GM12874 (cell line): ENCODE measurements at regions not wholly inside any gene's neighbourhood (a gene's known extent, or its start where the extent isn't known, plus 50 kb on each side); places are given as distances from the start of the nearest gene placed in this dataset.

ENCODE experiments used
- TF ChIP-seq, protein P1 (sequence below): IDR thresholded peaks from 2 replicates; pipeline ENCODE4 v1.5.1; 2011; ENCODE audit warnings: low read depth, mild to moderate bottlenecking, control low read depth, low read length, moderate library complexity; ENCODE audit not compliant: insufficient read depth

DNA sequence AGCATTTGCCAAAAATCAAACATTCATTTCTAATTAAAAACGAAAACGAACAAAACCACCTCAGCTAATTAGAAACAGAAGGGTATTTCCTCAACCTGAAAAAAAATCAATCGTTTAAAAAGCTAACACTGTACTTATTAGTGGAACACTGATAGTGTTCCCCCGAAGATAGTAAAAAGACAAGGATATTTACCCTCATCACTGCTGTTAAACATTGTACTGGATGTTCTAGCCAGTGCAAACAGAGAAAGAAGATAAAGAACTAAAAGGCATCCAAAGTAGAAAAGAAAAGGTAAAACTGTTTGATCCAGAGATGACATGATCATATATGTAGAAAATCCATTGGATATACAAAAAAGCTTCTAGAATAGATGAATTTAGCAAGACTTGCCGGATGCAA is 508.3 kb downstream of the DMRTA1 start:
- TF ChIP-seq, protein P1, sequence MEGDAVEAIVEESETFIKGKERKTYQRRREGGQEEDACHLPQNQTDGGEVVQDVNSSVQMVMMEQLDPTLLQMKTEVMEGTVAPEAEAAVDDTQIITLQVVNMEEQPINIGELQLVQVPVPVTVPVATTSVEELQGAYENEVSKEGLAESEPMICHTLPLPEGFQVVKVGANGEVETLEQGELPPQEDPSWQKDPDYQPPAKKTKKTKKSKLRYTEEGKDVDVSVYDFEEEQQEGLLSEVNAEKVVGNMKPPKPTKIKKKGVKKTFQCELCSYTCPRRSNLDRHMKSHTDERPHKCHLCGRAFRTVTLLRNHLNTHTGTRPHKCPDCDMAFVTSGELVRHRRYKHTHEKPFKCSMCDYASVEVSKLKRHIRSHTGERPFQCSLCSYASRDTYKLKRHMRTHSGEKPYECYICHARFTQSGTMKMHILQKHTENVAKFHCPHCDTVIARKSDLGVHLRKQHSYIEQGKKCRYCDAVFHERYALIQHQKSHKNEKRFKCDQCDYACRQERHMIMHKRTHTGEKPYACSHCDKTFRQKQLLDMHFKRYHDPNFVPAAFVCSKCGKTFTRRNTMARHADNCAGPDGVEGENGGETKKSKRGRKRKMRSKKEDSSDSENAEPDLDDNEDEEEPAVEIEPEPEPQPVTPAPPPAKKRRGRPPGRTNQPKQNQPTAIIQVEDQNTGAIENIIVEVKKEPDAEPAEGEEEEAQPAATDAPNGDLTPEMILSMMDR, result no peak

DNA sequence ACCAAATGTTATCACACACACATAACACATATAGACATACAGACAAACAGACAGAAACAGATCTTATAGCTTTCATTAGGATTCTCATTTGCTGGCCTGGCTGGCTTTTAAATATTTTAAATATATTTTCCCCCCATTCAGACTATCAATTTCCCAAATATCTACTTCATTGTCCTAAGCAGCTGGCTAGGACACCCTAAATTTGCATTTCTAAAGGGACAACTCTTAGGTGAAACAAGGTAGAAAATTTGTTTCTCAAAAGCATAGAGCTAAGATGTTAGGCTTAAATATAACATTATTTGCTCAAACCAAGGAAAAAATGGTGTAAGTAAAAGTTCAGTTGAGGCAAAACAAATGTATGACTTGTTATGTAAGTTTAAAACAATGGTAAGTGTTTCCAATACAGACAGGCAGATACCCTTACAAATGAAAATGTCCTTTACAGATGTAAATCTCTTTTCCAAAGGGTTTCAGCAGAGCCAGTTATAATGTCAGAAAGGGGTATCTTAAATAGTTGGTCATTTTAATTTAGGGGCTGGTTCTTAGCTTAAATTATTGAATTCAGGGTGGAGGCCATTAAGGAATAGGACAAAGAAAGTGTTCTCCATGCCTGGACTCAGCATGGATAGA is 522.8 kb downstream of the DMRTA1 start:
- TF ChIP-seq, protein P1, result no peak

DNA sequence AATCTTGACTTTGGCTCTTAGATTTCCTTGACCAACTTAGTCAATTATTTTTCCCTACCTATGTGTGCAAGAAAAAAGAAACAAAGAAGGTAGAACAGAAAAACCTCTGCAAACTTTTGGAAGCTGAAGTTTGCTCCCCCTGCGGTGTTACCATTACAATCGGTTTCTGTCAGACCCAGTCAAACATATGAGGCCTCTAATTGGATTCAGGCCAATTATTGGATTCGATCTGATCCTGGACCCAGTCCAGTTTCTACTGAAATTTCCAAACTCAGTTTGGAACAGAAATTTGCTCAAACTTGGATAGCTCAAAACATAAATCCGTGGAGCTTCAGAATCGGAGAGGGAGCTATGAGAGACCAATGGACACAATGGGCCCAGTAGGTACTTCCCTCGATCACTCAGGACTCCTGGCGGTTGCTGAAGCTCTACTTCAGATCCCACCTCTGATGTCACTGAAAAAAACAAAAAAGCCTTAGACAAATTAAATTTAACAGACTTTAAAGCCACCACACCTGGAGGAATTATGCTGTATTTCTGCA is 523.9 kb downstream of the DMRTA1 start:
- TF ChIP-seq, protein P1, result no peak

DNA sequence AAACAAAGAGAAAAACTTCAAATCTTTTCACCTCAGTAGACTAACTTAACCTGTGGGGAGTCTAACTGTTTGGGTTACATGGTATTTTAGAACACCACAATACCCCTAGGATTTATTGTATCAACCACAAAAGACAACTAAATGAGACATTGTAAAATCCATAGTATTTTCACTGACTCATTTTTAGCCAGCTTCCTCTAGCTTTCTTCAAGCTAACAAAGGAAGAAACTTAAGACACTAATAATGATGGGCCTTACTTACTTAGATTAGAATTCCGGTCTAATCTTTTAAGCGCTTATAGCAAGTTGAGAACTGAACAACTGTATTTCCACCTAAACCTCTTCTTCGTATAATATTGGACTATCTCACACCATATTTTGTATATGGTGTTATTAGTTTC is 529.3 kb downstream of the DMRTA1 start:
- TF ChIP-seq, protein P1, result no peak

DNA sequence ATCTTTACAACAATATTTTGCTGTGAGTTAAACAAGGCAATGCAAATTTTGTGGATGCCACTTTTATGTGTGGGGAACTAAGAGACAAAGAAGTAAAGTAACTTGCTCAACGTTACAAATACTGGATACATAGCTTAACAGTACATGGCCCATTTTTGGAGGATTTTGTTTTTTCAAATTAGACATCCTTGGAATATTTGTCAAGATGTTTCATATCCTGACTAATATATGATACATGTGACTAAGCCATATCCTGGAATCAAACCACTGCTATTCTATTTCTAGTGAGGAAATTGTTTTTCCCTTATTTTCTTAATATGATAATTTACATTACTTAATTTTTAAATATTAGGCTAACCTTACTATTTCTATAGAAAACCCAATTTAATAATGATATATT is 529.8 kb downstream of the DMRTA1 start:
- TF ChIP-seq, protein P1, result no peak

DNA sequence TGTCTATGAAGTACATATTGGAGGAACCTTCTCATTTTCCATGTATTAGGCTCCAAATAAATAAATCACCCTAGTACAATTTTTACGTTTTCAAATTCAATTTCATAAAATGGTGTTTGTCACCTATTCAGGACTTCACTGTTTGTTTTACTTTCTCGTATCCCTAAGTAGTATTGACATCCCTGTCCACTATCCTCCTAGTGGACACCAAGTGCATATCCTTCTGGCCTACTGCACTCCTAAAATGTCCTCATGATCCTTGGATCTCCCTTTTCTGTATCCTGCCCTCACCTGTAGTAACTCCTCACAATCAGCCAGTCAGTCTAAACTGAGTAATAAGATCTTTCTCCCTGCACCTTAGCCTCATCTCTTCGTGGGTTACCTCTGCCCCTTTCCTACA is 539.9 kb downstream of the DMRTA1 start:
- TF ChIP-seq, protein P1, result no peak

DNA sequence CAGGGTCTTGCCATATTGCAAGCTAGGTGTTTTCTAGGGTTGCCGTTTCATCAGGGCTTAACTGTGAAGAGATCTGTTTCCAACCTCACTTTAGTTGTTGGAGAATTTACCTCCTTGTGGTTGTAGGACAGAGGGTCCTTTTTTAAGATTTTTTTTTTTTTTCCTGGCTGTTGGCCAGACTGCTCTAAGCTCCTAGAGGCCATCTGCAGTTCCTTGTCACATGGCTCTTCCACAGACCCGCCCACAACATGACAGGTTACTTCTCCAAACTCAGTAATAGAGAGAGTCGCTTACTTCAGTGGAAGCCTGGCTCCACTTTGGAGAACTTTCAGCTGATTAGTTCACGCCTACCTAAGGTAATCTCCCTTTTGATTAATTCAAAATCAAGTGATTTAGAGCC is 543.7 kb downstream of the DMRTA1 start:
- TF ChIP-seq, protein P1, result no peak

DNA sequence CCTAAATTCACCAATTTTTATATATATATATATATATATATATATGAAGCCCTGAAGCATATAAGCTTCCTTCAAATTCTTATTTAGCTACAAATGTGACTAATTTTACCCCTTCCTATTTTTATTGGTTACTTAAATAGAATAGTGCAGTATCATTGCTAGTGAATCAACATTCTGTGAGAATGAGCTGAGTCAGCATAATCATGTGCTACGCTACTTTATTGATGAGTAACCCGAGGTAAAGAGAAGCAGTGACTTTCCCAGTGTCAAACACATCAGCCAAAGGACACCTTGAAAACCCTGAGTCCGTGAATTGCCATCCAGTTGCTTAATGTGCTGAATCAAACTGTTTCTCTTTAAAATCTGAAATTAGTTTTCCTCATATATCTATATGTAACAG is 546.2 kb downstream of the DMRTA1 start:
- TF ChIP-seq, protein P1, result no peak
